Endothelial cell (in vitro differentiated cells): ENCODE measurements at regions not wholly inside any gene's neighbourhood (a gene's known extent, or its start where the extent isn't known, plus 50 kb on each side); places are given as distances from the start of the nearest gene placed in this dataset.

Source experiments
- DNase-seq: peaks from one replicate; pipeline ENCODE4 v3.0.0; 2021; ENCODE audit warnings: low spot score
- H3K27ac Mint-ChIP-seq: one replicate; pipeline ENCODE4 v1.8.0; 2021; ENCODE audit warnings: mixed read lengths, inconsistent platforms; ENCODE audit not compliant: unreplicated experiment
- H3K27me3 Mint-ChIP-seq: one replicate; pipeline ENCODE4 v1.8.0; 2021; ENCODE audit warnings: mild to moderate bottlenecking, moderate library complexity, mixed read lengths, inconsistent platforms; ENCODE audit not compliant: unreplicated experiment
- H3K36me3 Mint-ChIP-seq: one replicate; pipeline ENCODE4 v1.8.0; 2021; ENCODE audit warnings: mild to moderate bottlenecking, low read depth, mixed read lengths, inconsistent platforms; ENCODE audit not compliant: unreplicated experiment
- H3K4me1 Mint-ChIP-seq: one replicate; pipeline ENCODE4 v1.8.0; 2021; ENCODE audit warnings: mild to moderate bottlenecking, mixed read lengths, inconsistent platforms; ENCODE audit not compliant: unreplicated experiment
- H3K4me3 Mint-ChIP-seq: one replicate; pipeline ENCODE4 v1.8.0; 2021; ENCODE audit warnings: mild to moderate bottlenecking, mixed read lengths, inconsistent platforms; ENCODE audit not compliant: unreplicated experiment
- H3K9me3 Mint-ChIP-seq: one replicate; pipeline ENCODE4 v1.8.0; 2021; ENCODE audit warnings: mixed read lengths, inconsistent platforms; ENCODE audit not compliant: unreplicated experiment
- CTCF ChIP-seq: fragments of 200-600 bp; sonication (generic); IDR thresholded peaks from one replicate; pipeline ENCODE4 v1.5.0; 2021; ENCODE audit warnings: antibody characterized with exemption; ENCODE audit not compliant: unreplicated experiment

- DNase-seq: no peak
- Mint-ChIP-seq H3K27ac (no peak overlapping the region), H3K9me3 (no peaks in the 10 kb centered on the region), H3K4me3 (no peak overlapping the region), H3K4me1 (peaks cover 14% of the 10 kb centered on the region), H3K27me3 (no peaks in the 10 kb centered on the region), H3K36me3 (no peaks in the 10 kb centered on the region)
- TF ChIP-seq CTCF: no peak
These were observed 145.2 kb upstream of the BMPER start for GRCh38 chr7:33760146-33760545.

DNA sequence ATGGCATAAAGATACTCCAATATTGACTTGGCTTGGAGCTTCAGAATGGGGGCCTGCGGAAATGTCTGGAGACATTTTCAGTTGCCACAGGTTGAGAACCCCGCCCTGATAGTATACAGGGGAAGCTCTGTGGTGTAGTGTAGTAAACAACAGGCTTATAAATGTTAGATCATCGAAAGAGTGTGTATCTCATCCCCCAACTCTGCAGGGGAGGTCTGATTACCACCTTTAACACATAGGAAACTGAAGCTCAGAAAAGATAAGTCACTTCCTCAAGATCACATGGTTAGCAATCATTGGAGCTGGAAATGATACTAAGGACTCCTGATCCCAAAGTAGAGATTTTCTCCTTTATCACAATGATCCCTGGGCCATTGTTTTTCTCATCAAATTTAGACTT lies 144.5 kb upstream of the BMPER start:
- H3K36me3 Mint-ChIP-seq: no peaks in the 10 kb centered on the region

GRCh38 chr7:33761449-33762080 lies 143.8 kb upstream of the BMPER start:
- TF ChIP-seq CTCF: no peak
- H3K4me1 Mint-ChIP-seq: peaks cover 10% of the 10 kb centered on the region
- DNase-seq: no peak
- no peak overlapping the region for H3K27ac Mint-ChIP-seq
- H3K36me3 Mint-ChIP-seq: no peaks in the 10 kb centered on the region
- H3K9me3 Mint-ChIP-seq: no peaks in the 10 kb centered on the region
- no peaks in the 10 kb centered on the region for H3K27me3 Mint-ChIP-seq
- H3K4me3 Mint-ChIP-seq: no peak overlapping the region

More for the DNA sequence above, 144.5 kb upstream of the BMPER start:
- H3K27ac Mint-ChIP-seq: no peak overlapping the region
- H3K4me1 Mint-ChIP-seq: peaks cover 12% of the 10 kb centered on the region
- no peak overlapping the region for H3K4me3 Mint-ChIP-seq
- DNase-seq: no peak
- TF ChIP-seq CTCF: no peak
- no peaks in the 10 kb centered on the region for H3K27me3 Mint-ChIP-seq
- no peaks in the 10 kb centered on the region for H3K9me3 Mint-ChIP-seq

GRCh38 chr7:33762151-33762910 lies 143.0 kb upstream of the BMPER start:
- no peak overlapping the region for H3K4me3 Mint-ChIP-seq
- no peak overlapping the region for H3K27ac Mint-ChIP-seq
- H3K9me3 Mint-ChIP-seq: no peaks in the 10 kb centered on the region
- H3K4me1 Mint-ChIP-seq: peaks cover 10% of the 10 kb centered on the region
- H3K36me3 Mint-ChIP-seq: no peaks in the 10 kb centered on the region
- TF ChIP-seq CTCF: no peak
- no peak for DNase-seq
- no peaks in the 10 kb centered on the region for H3K27me3 Mint-ChIP-seq

DNA sequence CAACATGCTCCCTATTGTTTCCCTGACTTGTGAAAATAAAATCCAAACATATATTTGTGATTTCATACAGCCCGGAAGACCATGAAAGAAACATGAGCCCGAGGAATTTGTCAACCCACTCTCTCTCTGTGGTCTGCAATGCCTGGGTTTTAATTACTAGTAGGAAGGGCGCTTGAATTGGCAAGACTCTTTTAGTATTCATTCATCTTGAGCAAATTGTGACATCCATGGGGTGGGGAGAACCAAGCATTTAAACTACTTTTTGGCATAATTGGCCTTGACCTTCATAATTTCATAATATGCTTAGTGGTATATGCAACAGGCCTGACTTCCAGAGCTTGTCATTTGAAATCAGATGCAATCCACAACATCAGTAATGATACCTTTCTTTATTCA lies 142.4 kb upstream of the BMPER start:
- H3K36me3 Mint-ChIP-seq: no peaks in the 10 kb centered on the region
- H3K27ac Mint-ChIP-seq: no peak overlapping the region
- no peaks in the 10 kb centered on the region for H3K27me3 Mint-ChIP-seq
- H3K4me1 Mint-ChIP-seq: peaks cover 10% of the 10 kb centered on the region
- no peak for DNase-seq
- H3K9me3 Mint-ChIP-seq: no peaks in the 10 kb centered on the region
- no peak overlapping the region for H3K4me3 Mint-ChIP-seq
- no peak for TF ChIP-seq CTCF
